Kidney tubule cell (primary cell): ENCODE measurements at regions not wholly inside any gene's neighbourhood (a gene's known extent, or its start where the extent isn't known, plus 50 kb on each side); places are given as distances from the start of the nearest gene placed in this dataset.

Experiments
- DNase-seq: peaks from one replicate; pipeline ENCODE4 v3.0.0-alpha.2; 2018; ENCODE audit warnings: low spot score

GRCh38 chr2:223386189-223386588, 216.0 kb downstream of the SCG2 start:
- DNase-seq = no peak

GRCh38 chr2:223386984-223387383, 215.2 kb downstream of the SCG2 start:
- no peak for DNase-seq

GRCh38 chr2:223389624-223390023, 212.5 kb downstream of the SCG2 start:
- DNase-seq = no peak

- no peak for DNase-seq
These were observed 205.2 kb downstream of the SCG2 start for GRCh38 chr2:223396993-223397392.

GRCh38 chr2:223399357-223399957, 202.7 kb downstream of the SCG2 start:
- DNase-seq = no peak

- no peak for DNase-seq
These were observed 197.5 kb downstream of the SCG2 start for GRCh38 chr2:223404616-223405015.

GRCh38 chr2:223414646-223415045, 187.5 kb downstream of the SCG2 start:
- no peak for DNase-seq

GRCh38 chr2:223415071-223415470, 187.1 kb downstream of the SCG2 start:
- DNase-seq = no peak

- no peak for DNase-seq
These were observed 185.1 kb downstream of the SCG2 start for GRCh38 chr2:223416815-223417610.

- peak; percentile 68 for DNase-seq
These were observed 184.0 kb downstream of the SCG2 start for GRCh38 chr2:223418131-223418530.

GRCh38 chr2:223418604-223419199, 183.5 kb downstream of the SCG2 start:
- no peak for DNase-seq

GRCh38 chr2:223420048-223420447, 182.1 kb downstream of the SCG2 start:
- DNase-seq = no peak

- DNase-seq = no peak
These were observed 170.7 kb downstream of the SCG2 start for GRCh38 chr2:223431479-223431878.

- DNase-seq = no peak
These were observed 168.7 kb downstream of the SCG2 start for GRCh38 chr2:223433461-223433860.

GRCh38 chr2:223437788-223438187, 164.4 kb downstream of the SCG2 start:
- DNase-seq = no peak

GRCh38 chr2:223439184-223439583, 163.0 kb downstream of the SCG2 start:
- DNase-seq = no peak

GRCh38 chr2:223439786-223440185, 162.4 kb downstream of the SCG2 start:
- no peak for DNase-seq

GRCh38 chr2:223442847-223443246, 159.3 kb downstream of the SCG2 start:
- no peak for DNase-seq

GRCh38 chr2:223450246-223450645, 151.9 kb downstream of the SCG2 start:
- DNase-seq = no peak

GRCh38 chr2:223457301-223457700, 144.9 kb downstream of the SCG2 start:
- DNase-seq = no peak

GRCh38 chr2:223459328-223459939, 142.7 kb downstream of the SCG2 start:
- no peak for DNase-seq

GRCh38 chr2:223460209-223460608, 142.0 kb downstream of the SCG2 start:
- no peak for DNase-seq

GRCh38 chr2:223460774-223461211, 141.4 kb downstream of the SCG2 start:
- peak; percentile 58 for DNase-seq
